Mucosa of descending colon (tissue), 3 donors: ENCODE measurements at regions not wholly inside any gene's neighbourhood (a gene's known extent, or its start where the extent isn't known, plus 50 kb on each side); places are given as distances from the start of the nearest gene placed in this dataset.
A peak's percentile ranks its signal among the peaks of the same experiment; 100 is the strongest.

Source experiments
- ATAC-seq: fragments of 200-7000 bp; cut with Tn5 transposase; one replicate; pipeline ENCODE4 v1.9.1; 2020; ENCODE audit warnings: mild to moderate bottlenecking, moderate library complexity
- DNase-seq, 3 donors: peaks; one replicate each; pipeline ENCODE4 v3.0.0-alpha.2; 2020
- H3K36me3 ChIP-seq: fragments of 200-600 bp; one replicate; pipeline ENCODE4 v1.8.0; 2021; ENCODE audit warnings: low read depth, mild to moderate bottlenecking
- H3K4me1 ChIP-seq: fragments of 200-600 bp; one replicate; pipeline ENCODE4 v1.8.0; 2021; ENCODE audit warnings: low read depth, mild to moderate bottlenecking
- H3K4me3 ChIP-seq: fragments of 200-600 bp; one replicate; pipeline ENCODE4 v1.8.0; 2021; ENCODE audit warnings: mild to moderate bottlenecking
- H3K9me3 ChIP-seq: fragments of 200-600 bp; one replicate; pipeline ENCODE4 v1.8.0; 2021; ENCODE audit warnings: mild to moderate bottlenecking
- CTCF ChIP-seq: fragments of 200-600 bp; IDR thresholded peaks from one replicate; pipeline ENCODE4 v1.8.0; 2022; ENCODE audit warnings: antibody characterized with exemption, mild to moderate bottlenecking
- intact Hi-C, 2 donors: fragments of 100-400 bp; cut with DNase I in 1 of 2; cut with micrococcal nuclease in 1 of 2; formaldehyde crosslinking; loops; one replicate each; pipeline versions ENCODE4 v1.11.0 to v1.11.1; 2022; cut with DNase I, micrococcal nuclease
- donor health status: DM: no; HTN: no; CAD: no; lungs with moderate emphysema.
- donor health status: DM: no; HTN: no; CAD: no.
- donor health status: DM: no; HTN: yes; CAD: no.

DNA sequence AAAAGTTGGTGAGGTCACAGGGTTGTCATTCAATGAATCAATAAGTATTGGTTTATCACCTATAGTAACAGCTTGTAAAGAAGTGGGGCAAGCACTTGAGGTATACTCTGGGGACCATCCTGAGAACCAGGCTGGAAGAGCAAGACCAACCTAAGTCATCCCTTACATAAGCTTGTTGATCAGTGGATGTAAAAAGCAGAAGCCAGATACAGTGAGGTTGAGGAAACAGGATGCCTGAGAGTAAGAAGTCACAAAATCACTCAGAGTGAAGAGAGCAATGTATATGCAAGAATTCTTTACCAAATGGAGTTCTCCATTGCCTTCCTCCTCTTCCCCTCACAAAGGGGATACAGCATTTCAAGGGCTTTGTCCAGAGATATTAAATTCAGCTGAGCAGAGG lies 76.3 kb upstream of the PACRGL start:
- no peak overlapping the region for H3K4me3 ChIP-seq
- H3K4me1 ChIP-seq = no peaks in the 10 kb centered on the region
- ATAC-seq (no peak), DNase-seq (no peak)
- intact Hi-C loops = no loop called here
- H3K9me3 ChIP-seq = no peaks in the 10 kb centered on the region
- H3K36me3 ChIP-seq = no peaks in the 10 kb centered on the region
- no peak for TF ChIP-seq CTCF

DNA sequence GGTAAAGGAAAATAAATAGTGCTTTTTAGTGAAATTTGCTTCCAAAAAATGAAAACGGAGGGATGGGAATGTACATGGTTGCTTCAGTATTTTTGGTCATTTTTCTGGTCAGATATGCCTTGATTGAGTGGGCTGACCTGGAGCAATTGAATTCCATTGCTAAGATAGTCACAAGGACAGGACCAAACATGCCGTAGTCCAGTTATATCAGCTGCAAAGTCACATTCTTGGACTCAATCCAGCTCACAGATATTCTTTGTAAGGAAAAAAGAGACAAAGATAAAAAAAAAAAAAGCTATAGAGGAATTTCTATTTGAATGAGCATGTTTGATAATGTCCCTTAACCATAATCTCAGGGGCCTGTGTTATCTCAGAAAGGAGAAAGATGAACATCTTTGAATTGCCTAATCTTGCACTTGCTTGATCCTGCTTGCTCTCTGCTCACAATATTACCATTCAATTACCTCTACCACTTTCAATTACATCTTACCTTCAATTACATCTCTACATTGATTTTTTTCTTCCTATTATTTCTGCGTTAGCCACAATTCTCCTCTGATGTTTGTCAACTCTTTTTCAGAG lies 75.4 kb upstream of the PACRGL start:
- Histone ChIP-seq H3K4me1 (no peaks in the 10 kb centered on the region), H3K9me3 (no peaks in the 10 kb centered on the region), H3K4me3 (no peak overlapping the region), H3K36me3 (no peaks in the 10 kb centered on the region)
- DNase-seq (no peak), ATAC-seq (no peak)
- TF ChIP-seq CTCF = no peak
- intact Hi-C loops = no loop called here

GRCh38 chr4:20625426-20625825 lies 74.8 kb upstream of the PACRGL start:
- no peaks in the 10 kb centered on the region for H3K9me3 ChIP-seq
- ATAC-seq (peak; percentile 93), DNase-seq (peak; percentile 54 to 66 (median 55))

DNA sequence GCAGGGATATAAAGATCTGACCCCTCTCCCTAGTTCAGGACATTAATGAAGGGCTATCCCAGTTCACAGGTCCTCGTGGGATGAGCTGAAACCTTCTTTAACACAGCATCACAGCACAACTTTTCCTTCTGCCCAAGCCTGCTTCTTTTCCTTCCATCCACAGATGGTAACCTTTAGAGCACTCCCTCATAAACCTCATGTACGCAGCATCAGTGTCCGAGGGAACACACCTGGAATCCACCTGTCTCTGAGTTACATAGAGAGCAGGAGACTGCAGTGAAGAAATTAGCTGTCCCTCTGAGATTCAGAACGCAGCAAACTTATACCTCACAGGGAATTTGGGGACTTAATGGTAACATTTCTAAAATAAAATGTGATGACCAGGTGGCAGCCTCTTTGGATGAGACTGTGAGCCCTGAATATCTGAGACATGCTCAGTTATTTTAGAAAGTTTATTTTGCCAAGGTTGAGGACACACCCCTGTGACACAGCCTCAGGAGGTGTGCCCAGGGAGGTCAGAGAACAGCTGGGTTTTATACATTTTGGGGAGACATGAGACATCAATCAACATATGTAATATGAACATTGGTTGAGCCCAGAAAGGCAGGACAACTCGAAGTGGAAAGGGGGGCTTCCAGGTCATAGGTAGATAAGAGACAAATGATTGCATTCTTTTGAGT lies 73.8 kb upstream of the PACRGL start:
- intact Hi-C loops = no loop called here
- Histone ChIP-seq H3K9me3 (no peaks in the 10 kb centered on the region), H3K4me1 (no peaks in the 10 kb centered on the region), H3K36me3 (no peaks in the 10 kb centered on the region), H3K4me3 (no peak overlapping the region)
- ATAC-seq (peak; percentile 56), DNase-seq (no peak)
- TF ChIP-seq CTCF = no peak

More at GRCh38 chr4:20625426-20625825, 74.8 kb upstream of the PACRGL start:
- intact Hi-C loops = no loop called here
- no peak overlapping the region for H3K4me3 ChIP-seq
- no peaks in the 10 kb centered on the region for H3K36me3 ChIP-seq
- no peaks in the 10 kb centered on the region for H3K4me1 ChIP-seq
- no peak for TF ChIP-seq CTCF

DNA sequence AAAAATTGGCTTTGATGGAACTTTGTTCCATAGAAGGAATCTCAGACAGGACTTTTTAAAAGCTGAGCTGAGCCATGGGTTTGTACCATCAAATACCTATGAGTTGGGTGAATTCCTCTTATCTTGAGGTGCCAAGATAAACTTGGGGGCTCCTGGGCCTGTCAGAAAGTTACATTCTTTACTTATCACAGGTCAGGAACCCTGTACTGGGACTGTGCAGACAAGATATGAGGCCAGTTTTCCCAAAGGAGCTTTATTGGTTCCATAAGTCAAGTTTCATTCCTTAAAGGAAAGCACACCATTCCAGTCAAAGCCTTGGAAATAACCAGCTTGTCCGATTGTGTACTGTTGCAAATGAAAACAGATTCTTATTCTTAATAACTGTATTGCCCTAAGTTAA lies 72.4 kb upstream of the PACRGL start:
- TF ChIP-seq CTCF = no peak
- intact Hi-C loops = no loop called here
- H3K9me3 ChIP-seq = no peaks in the 10 kb centered on the region
- ATAC-seq = no peak
- H3K4me1 ChIP-seq = no peaks in the 10 kb centered on the region
- H3K36me3 ChIP-seq = no peaks in the 10 kb centered on the region
- no peak for DNase-seq
- H3K4me3 ChIP-seq = no peak overlapping the region
